Activated naive CD4-positive, alpha-beta T cell treated with anti-CD3 and anti-CD28 coated beads for 36 hours (primary cell): ENCODE measurements at regions not wholly inside any gene's neighbourhood (a gene's known extent, or its start where the extent isn't known, plus 50 kb on each side); places are given as distances from the start of the nearest gene placed in this dataset.

Experiments
- CTCF ChIA-PET: fragments of 350-600 bp; sonication (Branson Sonifier 250); formaldehyde crosslinking; loops from one replicate; lab custom pipeline; 2021; ENCODE audit warnings: antibody characterized with exemption; lab: Charles Lee
- DNase-seq: peaks from one replicate; pipeline ENCODE4 v3.0.0-alpha.2; 2020
- H3K27ac Mint-ChIP-seq: one replicate; pipeline ENCODE4 v1.8.0; 2021; ENCODE audit warnings: mild to moderate bottlenecking, mixed read lengths
- H3K27me3 Mint-ChIP-seq: one replicate; pipeline ENCODE4 v1.8.0; 2021; ENCODE audit warnings: low read depth, mixed read lengths
- H3K36me3 Mint-ChIP-seq: one replicate; pipeline ENCODE4 v1.8.0; 2021; ENCODE audit warnings: low read depth, mixed read lengths
- H3K4me1 Mint-ChIP-seq: one replicate; pipeline ENCODE4 v1.8.0; 2021; ENCODE audit warnings: low read depth, mixed read lengths
- H3K4me3 Mint-ChIP-seq: one replicate; pipeline ENCODE4 v1.8.0; 2021; ENCODE audit warnings: mild to moderate bottlenecking, moderate library complexity, mixed read lengths
- H3K9me3 Mint-ChIP-seq: one replicate; pipeline ENCODE4 v1.8.0; 2021; ENCODE audit warnings: mixed read lengths
- intact Hi-C: fragments of 100-400 bp; cut with micrococcal nuclease; formaldehyde crosslinking; loops from one replicate; pipeline ENCODE4 v1.15.1; 2023

DNA sequence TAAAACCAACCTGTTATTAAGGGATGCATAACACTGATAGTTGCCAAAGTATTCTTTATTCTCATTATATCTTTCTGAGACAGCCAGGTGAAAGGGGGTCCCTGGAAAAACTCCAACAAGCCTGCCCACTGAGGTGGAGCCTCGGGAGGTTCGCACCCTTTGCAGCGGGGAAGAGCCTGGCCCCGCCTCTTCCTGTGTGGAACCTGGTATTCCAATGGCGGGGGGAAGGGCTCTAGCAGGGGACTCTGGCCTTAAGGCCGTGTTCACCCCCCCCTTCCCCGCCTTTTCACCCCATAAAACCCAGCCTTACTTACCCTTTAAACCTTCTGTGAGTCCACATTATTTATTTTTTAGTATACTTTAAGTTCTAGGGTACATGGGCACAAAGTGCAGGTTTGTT is 62.4 kb upstream of the PDK4 start:
- peaks cover 11% of the 10 kb centered on the region for H3K9me3 Mint-ChIP-seq
- CTCF ChIA-PET: no interaction called here
- H3K27me3 Mint-ChIP-seq: no peaks in the 10 kb centered on the region

DNA sequence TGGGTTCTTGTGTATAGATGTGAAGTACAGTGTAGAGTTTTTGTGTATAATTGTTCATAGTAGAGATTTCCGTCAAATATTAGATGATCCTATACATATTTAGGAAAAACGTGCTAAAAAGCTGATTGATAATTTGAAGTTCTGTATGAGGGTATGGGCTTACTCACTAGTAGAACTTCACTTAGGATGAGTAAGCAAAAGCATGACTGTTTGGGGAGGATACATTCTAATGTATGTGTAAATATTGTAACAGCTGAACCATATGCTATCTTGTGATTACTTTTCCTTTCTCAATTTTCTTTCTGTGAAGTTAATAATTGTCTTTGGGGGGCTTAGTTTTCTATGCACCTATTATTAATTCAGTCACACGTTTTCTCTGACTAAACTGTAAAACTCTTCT is 53.2 kb upstream of the PDK4 start:
- Mint-ChIP-seq H3K4me1 (no peaks in the 10 kb centered on the region), H3K27me3 (no peaks in the 10 kb centered on the region), H3K27ac (no peak overlapping the region), H3K4me3 (no peak overlapping the region), H3K36me3 (no peaks in the 10 kb centered on the region), H3K9me3 (peaks cover 3% of the 10 kb centered on the region)
- no peak for DNase-seq
- intact Hi-C loops: no loop called here
- CTCF ChIA-PET: no interaction called here

More for the DNA sequence above, 62.4 kb upstream of the PDK4 start:
- no peak for DNase-seq
- Mint-ChIP-seq H3K36me3 (no peaks in the 10 kb centered on the region), H3K27ac (no peak overlapping the region), H3K4me1 (no peaks in the 10 kb centered on the region), H3K4me3 (no peak overlapping the region)
- intact Hi-C loops: no loop called here

DNA sequence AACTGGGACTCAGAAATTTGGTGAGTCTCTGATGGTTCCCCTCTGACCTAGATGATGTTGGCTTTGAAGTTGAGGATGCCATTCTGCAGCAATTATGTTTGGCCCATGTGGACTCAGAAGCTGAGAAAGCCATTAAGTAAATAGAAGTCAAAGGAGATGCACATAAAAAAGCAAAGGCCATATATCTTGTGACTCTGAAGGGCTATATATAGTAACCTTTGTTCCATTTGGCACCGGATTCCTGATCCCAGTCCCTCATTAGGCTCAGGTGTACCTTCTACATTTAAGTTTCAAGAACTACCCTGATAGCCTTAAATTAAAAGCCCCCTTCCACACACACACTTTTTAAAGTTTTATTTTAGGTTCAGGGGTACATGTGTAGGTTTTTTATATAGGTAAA is 50.0 kb upstream of the PDK4 start:
- no peak for DNase-seq
- Mint-ChIP-seq H3K27ac (no peak overlapping the region), H3K36me3 (no peaks in the 10 kb centered on the region), H3K4me3 (no peak overlapping the region), H3K27me3 (no peaks in the 10 kb centered on the region), H3K4me1 (no peaks in the 10 kb centered on the region), H3K9me3 (peaks cover 3% of the 10 kb centered on the region)
- CTCF ChIA-PET: no interaction called here
- intact Hi-C loops: no loop called here
